GM19238 (cell line): ENCODE measurements at regions not wholly inside any gene's neighbourhood (a gene's known extent, or its start where the extent isn't known, plus 50 kb on each side); places are given as distances from the start of the nearest gene placed in this dataset.

Source experiments
- DNase-seq: peaks from one replicate; pipeline ENCODE4 v3.0.0; 2011; ENCODE audit warnings: low spot score; ENCODE audit not compliant: insufficient read length

DNA sequence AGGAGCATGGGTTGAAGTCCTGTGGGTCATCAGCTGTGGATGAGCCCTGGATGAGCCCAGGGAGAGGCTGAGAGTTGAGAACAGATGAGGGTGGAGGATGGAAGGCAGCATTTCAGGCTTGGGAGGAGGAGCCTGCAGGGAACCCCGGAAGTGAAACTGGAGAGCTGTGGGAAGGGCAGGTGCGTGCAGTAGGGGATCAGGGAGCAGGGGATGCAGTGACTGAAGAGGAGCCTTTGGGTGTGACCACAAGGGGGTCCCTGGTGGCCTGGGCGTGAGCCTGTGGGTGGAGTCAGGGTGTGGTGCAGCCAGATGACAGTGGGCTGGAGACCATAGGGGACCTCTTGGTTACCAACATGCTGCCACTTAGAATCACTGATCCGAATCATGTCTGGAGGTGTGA lies 115.5 kb downstream of the PAPOLA start:
- DNase-seq = no peak

DNA sequence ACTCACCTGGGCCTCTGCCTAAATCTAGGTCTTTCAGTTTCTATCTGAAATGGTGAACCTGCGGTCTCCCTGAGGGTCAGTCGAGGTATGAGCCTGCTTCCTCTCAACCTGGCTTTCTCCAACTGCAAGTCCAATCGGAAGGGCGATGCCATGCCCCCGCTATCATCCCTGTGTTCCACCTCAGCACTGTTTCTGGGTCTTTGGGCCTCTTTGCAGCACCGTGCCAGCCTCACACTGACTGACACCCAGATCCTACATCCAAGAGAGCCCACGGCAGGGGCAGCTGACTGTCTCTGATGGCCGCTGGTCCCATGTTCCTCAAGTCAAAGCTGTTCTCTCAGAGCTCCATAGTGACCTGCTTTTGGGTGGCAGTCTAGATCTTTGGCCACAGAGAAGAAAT lies 120.7 kb downstream of the PAPOLA start:
- no peak for DNase-seq

DNA sequence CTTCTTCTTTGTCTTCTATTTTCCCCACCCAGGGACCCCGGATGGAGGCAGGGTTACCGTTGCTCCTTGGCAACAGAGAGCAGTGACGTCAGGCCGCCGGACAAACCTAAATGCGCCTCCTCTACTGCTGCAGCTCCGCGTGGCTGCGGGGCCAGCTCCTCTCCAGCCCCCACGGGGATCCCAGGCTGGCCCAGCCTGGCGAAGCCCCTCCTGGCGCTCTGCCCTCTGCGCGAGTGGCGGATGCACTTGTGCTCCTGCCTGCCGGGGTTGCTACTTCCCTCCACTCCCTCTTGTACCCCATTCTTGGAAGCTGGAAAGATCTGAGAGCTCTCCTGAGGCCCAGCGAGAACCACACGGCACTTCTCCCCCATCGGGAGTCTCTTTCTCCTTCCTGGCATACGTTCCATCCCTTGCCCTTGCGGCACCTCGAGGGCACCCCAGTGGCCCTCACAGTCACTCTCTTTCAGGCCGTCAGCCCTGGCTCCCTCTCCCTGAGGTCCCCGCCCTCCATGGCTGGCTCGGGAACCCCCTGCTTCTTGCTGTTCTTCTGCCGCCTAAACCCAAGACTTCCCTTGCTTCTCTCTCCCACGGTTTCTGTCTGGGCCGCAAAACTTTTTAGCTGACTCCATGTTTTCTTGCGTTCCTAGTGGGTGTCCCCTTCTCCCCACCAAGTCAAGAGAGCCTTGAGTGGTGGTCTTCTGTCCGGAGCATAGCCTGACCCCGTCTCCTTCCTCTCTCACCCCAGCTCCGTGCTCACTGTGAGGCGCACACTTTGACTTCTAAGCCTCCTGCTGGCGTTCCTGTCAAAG lies 121.7 kb downstream of the PAPOLA start:
- no peak for DNase-seq

DNA sequence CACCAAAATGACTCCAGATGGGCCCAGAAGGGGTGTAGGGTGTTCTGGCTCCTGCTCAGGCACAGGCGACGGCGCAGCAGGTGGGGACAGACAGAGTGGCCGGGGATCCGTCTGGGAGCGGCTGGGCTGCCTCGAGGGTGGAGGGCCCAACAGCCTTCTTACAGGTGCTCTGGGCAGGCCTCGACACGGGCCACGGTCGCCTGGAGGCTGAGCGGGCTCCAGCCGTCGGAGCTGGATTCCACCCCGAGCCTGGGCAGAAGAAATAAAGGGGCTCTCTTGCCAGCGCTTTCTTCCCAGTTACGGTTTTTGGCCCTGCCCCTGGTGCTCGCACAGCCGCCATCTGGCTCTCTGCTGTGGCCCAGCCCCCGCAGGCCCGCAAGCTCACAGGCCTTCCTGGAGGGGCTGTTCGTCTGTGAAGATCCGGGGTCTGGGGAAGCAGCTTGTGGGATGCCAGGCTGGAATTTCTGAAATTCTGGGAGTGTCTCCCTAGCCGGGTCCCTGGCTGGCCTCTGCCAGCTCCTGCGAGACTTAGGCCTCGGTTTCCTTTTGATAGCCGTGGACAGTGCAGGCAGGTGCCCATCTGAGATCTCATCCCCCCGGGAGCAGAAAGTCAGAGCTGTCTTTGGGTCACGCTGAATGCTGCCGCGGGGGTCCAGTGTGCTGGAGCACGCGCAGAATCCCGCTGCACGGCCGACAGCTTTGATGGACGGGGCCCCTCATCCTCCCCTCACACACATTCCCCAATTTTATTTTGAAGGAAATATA lies 122.7 kb downstream of the PAPOLA start:
- no peak for DNase-seq

DNA sequence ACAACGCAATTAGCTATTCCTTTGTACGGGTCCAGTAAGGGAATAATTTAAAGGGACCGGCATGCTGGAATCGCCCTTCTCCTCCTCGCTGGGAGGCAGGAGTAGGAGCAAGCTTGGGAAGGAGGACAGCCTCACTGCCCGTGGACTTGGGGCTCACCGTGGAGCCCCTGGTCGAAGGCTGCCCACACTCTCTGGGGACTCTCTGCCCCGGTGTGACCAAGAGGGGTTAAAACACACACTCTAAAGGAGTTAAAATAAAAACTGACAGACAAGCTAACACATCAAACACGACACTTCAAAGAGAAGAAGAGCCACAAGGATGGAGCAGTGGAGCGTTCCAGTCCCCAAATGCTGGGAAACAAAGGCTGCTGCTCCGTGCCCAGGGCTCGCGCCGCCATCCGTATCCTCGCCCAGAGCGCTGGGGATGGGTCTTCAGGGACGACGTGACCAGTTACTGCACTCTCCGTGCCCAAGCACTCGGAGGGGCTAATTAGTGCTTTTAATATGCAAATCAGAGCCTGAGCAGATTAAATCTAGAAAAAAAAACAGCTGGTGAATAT lies 123.3 kb downstream of the PAPOLA start:
- DNase-seq = no peak

DNA sequence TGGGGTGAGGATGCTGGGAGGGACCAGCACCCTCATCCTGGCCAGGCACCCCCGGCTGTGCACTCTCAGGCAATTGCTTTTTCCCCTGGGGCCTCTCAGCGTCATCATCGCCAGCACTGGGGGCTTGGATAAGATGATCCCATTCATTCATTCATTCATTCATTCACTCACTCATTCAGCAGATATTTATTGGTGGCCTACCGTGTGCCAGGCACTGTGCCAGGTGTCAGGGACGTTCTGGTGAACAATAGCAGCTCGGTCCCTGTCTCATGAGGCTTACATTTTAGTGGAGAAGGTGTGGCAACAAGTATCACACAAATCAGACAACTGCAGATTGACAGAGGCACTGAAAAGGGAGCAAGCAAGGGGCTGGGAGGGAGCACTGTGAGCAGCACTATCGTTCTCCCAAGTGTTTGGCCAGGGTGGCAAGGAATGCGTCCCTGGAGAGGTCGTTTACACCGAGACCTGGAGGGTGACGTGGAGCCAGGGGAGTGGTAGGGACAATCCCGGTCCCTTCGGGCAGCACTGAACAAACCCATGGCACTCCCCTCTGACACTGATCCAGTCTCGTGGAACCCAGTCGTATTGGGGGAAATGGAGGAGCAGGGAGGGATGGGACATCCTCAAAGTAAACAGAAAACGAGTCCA lies 124.1 kb downstream of the PAPOLA start:
- no peak for DNase-seq

DNA sequence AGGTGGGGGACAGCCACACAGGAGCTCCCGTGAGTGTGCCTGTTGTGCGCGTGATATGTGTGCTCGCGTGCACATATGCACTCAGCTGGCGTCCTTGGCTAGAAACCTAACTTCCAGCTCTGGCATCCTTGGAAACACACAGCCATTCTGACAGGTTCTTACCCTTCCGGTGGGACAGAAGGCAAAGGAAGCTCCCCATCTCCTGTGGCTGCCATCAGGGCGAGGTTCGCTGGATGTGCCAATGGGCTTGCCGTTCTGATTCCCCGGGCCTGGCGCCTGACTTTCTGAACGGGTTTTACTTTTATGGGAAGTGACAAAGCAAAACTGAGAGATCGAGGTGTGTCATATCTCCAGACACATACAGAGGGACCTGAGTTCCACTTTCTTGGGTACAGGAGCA lies 124.7 kb downstream of the PAPOLA start:
- DNase-seq = no peak

DNA sequence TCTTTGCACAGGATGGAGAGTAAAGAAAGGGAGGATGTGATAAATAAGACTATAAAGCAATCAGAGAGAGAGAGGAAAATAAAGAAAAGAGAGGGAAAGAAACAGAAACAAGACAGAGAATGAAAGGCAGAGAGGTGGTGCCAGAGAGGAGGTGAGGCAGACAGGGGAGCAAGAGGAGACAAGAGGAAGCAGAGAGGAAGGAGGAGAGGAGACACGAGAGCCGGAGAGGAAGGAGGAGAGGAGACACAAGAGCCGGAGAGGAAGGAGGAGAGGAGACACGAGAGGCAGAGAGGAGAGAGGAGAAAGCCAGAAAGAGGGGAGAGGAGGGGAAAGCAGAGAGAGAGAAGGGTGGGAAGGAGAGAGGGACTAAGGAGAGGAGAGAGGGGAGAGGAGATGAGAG lies 125.2 kb downstream of the PAPOLA start:
- DNase-seq = no peak

DNA sequence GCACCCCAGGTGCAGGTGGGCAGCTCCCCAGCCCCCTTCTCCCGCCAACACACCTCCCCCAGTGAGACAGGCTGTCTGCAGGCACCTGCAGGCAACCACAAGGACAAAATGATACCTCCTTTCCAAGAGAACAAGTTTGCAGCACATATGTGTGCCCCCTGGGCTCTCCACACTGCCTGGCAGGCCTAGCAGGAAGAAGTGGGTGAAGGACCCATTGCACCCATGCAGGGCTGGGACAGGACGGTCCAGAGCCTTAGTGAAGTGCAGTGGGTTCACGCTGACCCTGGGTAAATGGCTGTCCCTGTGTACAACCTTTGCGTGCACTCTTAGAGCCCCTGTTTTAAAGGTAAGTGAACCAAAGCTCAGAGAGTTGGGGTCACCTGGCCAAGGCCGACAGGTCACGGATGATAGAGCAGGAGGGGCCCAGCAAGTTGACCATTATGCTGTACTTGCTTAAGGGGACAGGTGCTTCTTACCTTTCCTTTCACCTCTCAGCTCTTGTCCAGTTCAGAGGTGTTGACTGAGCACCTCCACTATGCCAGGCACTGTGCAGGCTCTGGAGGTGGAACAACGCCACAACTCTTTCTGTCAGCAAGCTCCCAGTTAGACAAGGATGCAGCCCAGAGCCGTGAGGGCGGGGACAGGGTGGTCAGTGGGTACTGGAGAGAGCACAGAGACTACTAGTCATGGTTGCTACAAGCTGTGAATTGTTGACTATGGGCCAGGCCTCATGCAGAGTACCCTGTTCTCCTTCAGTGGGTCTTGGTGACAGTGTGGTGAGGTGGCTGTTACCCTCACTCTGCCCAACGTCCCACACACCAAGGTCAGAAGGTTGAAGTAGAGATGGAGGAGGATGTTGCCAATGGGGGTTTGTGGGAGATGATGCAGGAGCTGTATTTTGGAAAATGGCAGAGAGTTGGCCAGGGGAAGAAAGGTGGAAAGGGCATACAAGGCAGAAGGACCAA lies 125.9 kb downstream of the PAPOLA start:
- DNase-seq = no peak

DNA sequence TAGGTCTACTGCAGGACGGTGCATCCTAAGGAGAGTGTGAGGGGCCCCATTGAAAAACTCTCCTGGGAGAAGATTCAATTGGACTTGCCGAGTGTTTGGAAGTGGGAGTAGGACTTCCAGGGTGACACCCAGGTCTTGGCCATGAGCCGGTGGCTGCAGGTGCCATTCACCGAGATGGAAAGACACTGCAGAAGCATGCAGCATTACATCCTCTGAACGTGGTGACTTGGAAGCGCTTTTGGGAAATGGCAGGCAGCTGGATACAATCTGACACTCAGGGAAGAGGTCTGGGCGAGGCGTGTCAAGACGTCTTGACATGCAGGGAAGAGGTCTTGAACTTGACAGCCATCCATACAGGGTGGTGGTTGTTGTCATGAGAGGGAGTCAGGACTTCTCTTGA lies 126.9 kb downstream of the PAPOLA start:
- no peak for DNase-seq

DNA sequence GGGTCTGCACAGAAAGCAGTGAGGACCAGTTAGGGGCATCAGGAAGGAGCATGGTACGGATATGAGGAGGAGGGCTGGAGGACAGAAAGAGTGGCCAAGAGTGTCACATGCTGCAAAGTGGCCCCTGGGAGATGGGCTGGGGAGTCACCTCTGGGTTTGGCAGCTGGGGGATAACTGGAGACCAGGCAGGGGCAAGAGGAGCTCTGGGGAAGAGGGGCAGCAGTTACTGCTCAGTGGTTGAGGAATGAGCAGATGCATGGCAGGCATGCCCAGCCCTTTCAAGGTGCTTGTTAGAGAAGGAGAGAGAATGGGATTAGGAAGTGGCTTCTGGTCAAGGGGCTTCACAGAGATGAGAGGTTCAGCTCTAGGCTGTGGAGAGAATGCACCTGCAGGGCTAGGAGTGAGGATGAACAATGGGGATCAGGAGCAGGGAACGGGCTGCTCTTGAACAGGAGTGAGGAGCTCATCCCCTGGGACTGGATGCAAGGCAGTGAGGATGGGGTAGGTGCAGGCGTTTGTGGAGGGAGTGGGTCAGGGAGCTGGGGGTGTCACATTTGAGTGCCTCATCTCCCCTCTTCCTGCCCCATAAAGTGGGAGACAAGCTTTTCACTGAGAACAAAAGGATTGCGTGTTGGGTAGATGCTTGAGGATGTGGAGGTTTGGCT lies 127.5 kb downstream of the PAPOLA start:
- no peak for DNase-seq

DNA sequence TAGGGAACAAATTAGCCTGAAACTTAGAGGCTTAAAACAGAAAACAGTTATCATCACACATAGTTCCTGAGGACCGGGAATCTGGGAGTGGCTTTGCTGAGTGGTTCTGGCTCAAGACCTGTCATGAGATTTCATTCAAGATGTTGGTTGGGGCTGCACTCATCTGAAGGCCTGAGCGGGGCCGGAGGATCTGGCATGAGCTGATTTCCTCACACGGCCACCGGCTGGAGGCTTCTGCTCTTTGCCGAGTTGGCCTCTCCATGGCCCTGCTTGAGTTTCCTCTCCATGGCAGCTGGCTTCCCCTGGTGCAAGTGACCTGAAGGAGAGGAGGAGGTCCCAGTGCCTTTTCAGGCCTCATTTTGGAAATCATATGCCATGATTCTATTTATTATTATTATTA lies 128.1 kb downstream of the PAPOLA start:
- no peak for DNase-seq

DNA sequence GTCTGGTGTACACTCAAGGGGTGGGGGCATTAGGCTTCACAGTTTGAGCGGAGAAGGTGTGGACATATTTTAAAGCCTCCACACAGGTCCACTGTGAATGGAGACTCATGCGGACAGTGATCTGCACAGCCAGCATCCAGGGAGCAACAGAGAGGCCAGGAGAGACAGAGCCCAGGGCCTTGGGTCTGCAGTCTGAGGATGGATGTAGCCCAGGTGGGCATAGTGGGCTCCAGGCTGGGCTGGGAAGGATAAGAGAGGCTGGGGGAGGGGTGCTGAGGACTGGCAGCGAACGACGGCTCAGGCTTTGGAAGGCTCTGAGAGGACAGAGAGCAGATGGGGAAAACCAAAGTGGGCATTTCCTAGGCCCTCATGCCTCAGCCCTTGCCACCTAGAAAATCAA lies 128.8 kb downstream of the PAPOLA start:
- no peak for DNase-seq

DNA sequence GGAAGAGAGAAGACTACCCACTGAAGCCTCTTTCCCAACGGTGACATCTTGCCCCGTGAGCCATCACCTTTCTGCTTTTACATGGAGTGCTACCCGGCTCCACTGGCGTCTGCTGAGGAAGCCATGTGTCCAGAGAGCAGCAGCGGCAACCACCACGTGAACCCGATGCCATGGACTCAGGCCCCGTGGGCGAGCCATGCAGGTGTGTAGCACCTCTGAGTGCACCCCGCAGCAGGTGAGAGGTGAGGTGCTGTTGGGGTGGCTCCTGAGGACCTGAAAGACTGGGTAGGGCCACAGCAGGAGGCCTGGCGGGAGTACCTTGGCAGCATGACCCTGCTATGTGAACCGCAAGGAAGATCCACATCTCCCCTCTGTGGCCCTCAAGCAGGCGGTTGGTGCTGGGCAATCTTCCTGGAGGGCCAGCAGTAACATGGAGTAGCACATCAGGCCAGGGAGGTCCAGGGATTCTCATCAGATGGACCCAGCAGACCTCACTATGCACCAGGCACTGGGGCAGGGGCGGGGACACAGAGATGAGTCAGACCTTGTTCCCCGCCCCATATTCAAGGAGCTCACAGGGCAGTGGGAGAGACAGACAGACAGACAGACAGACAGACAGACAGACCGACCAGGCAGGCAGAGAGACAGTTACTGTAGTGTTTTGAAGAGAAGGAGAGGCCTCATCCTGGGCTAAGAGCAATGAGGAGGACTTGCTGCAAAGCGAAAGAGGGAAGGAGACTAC lies 129.6 kb downstream of the PAPOLA start:
- no peak for DNase-seq

DNA sequence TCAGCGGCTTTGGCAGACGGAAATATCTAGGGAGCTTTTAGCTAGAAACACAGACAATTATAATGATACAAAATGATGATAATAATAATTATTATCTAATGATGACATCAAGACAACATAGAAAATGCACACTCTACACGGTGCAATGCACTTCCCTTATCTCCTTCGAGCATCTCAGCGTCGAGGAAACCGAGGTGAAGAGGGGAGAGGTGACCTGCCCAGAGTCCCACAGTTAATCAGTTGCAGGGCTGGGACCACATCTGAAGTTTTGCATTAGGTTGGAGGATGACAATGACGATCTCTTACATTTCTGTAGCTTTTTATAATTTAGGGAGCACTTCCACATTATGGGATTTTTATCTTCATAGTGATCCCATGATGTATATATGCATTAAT lies 130.2 kb downstream of the PAPOLA start:
- DNase-seq = no peak

DNA sequence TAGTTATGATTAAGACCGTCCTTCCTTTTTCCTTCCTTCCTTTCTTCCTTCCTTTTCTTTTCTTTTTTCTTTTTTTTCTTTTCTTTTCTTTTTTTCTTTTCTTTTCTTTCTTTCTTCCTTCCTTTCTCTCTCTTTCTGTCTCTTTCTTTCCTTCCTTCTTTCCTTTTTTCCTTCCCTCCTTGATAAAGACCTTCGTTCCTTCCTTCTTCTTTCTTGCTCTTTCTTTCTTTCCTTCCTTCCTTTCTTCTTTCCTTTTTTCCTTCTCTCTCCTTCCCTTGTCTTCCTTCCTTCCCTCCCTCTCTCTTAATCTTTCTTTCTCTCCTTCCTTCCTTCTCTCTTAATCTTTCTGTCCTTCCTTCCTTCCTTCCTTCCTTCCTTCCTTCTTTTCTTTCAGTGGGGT lies 130.9 kb downstream of the PAPOLA start:
- no peak for DNase-seq

DNA sequence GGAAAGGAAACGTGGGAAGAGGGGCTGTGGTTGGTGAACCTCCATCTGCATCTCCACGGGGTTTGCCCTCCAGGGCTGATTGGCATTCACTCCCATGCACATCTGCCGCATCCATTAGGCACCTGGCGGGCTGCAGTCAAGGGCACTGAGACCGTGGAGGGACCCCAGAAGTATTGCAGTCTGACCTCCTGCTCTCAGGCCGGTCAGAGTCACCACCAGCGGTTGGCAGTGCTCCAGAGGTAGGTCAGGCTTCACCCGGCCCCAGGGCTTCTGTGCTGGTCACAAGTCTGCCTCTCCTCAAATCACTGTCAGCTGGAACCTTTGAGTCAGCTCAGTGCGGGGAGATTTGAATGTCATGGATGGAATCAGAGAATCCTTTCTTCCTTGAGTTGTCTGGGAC lies 132.3 kb downstream of the PAPOLA start:
- DNase-seq = no peak

DNA sequence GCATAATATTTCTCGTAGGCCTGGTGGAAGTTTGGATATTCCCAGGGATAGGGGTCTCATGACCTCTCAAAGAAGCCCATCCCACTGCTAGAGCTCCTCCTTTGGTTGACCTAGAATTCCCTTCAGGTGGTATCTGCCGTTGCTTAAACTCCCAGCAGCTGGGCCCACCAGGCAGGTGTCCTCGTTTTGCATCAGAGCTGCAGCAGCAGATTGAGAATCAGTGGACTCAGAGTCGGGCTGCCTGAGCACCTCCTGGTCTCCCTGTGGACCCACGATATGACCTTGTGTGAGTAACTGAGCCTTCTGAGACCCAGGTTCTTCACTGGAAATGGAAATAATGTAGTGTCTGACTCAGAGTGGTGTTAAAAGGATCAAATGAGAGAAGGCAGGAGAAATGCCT lies 132.7 kb downstream of the PAPOLA start:
- no peak for DNase-seq

DNA sequence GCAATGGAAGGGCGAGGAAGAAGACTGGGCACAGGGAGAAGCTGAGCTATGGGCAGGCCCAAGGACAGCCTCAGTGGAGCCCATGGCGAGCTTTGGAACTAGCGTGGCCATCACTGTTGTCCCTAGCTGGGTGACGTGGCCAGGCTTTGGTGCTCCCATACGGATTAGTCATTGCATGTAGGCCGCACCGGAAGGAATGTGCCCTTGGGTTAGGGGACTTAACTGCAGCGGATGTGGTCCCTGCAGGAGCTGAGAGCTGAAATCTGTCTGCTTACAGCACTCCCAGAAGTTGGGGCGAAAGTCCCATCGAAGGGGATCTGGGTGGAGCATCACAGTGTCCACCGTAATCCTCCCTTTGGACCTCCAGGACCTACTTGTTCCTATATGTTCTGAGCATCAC lies 133.7 kb downstream of the PAPOLA start:
- DNase-seq = no peak

DNA sequence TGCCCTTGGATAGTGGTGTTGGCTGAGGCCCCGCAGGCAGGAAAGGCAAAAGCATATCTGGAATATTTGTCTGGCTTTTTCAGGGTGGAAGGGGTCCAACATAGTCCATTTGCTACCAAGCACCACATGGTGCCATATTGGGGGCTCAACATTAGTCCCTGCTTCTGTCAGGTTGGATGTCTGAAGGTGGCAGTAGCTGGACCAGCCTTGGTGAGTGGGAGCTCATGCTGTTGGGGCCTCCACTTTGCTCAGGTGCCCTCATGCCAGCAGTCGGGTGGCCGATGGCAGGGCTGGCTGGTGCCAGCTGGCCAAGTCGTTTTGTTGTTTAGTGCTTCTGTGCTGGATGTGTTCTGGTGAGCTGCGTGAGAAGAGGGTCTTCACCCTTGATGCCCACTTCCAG lies 135.3 kb downstream of the PAPOLA start:
- DNase-seq = no peak
